ENCODE measurements at regions not wholly inside any gene's neighbourhood (a gene's known extent, or its start where the extent isn't known, plus 50 kb on each side); places are given as distances from the start of the nearest gene placed in this dataset.

- TF ChIP-seq TCF12 (IDR thresholded peaks at IDR 0.05; ENCODE audit: low read depth), result no peak
- peak; percentile 92 for TF ChIP-seq TEAD4 (IDR thresholded peaks at IDR 0.05)
These were observed 196.4 kb downstream of the RPLP1 start for GRCh38 chr15:69648775-69649735.

GRCh38 chr15:69652293-69652692 is 199.7 kb downstream of the RPLP1 start:
- TF ChIP-seq MAX (IDR thresholded peaks at IDR 0.05) (no peak), USF1 (IDR thresholded peaks at IDR 0.05) (no peak), EGR1 (IDR thresholded peaks at IDR 0.05) (no peak), YY1 (IDR thresholded peaks at IDR 0.05; ENCODE audit: low read depth) (no peak), RAD21 (IDR thresholded peaks at IDR 0.05; ENCODE audit: low read depth) (no peak), CREB1 (IDR thresholded peaks at IDR 0.05; ENCODE audit: low read depth) (no peak), TEAD4 (IDR thresholded peaks at IDR 0.05) (no peak), CEBPB (IDR thresholded peaks at IDR 0.05) (no peak), TAF1 (IDR thresholded peaks at IDR 0.05; ENCODE audit: low read depth) (no peak), TCF12 (IDR thresholded peaks at IDR 0.05; ENCODE audit: low read depth) (no peak), NFIC (IDR thresholded peaks at IDR 0.05) (no peak), EP300 (IDR thresholded peaks at IDR 0.05; ENCODE audit: borderline replicate concordance) (no peak)
- TF ChIP-seq, protein P1, sequence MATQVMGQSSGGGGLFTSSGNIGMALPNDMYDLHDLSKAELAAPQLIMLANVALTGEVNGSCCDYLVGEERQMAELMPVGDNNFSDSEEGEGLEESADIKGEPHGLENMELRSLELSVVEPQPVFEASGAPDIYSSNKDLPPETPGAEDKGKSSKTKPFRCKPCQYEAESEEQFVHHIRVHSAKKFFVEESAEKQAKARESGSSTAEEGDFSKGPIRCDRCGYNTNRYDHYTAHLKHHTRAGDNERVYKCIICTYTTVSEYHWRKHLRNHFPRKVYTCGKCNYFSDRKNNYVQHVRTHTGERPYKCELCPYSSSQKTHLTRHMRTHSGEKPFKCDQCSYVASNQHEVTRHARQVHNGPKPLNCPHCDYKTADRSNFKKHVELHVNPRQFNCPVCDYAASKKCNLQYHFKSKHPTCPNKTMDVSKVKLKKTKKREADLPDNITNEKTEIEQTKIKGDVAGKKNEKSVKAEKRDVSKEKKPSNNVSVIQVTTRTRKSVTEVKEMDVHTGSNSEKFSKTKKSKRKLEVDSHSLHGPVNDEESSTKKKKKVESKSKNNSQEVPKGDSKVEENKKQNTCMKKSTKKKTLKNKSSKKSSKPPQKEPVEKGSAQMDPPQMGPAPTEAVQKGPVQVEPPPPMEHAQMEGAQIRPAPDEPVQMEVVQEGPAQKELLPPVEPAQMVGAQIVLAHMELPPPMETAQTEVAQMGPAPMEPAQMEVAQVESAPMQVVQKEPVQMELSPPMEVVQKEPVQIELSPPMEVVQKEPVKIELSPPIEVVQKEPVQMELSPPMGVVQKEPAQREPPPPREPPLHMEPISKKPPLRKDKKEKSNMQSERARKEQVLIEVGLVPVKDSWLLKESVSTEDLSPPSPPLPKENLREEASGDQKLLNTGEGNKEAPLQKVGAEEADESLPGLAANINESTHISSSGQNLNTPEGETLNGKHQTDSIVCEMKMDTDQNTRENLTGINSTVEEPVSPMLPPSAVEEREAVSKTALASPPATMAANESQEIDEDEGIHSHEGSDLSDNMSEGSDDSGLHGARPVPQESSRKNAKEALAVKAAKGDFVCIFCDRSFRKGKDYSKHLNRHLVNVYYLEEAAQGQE (IDR thresholded peaks at IDR 0.05; ENCODE audit: low read depth), result no peak

GRCh38 chr15:69652751-69653305 is 200.2 kb downstream of the RPLP1 start:
- TF ChIP-seq CREB1 (IDR thresholded peaks at IDR 0.05; ENCODE audit: low read depth) (no peak), CEBPB (IDR thresholded peaks at IDR 0.05) (no peak), TEAD4 (IDR thresholded peaks at IDR 0.05) (no peak), EGR1 (IDR thresholded peaks at IDR 0.05) (no peak)
- TF ChIP-seq, protein P1 (IDR thresholded peaks at IDR 0.05; ENCODE audit: low read depth), result no peak

- TF ChIP-seq NFIC (IDR thresholded peaks at IDR 0.05) (no peak), YY1 (IDR thresholded peaks at IDR 0.05; ENCODE audit: low read depth) (no peak), TCF12 (IDR thresholded peaks at IDR 0.05; ENCODE audit: low read depth) (no peak), ZBTB7A (IDR thresholded peaks at IDR 0.05; ENCODE audit: low read depth) (no peak), CEBPB (IDR thresholded peaks at IDR 0.05) (no peak), EP300 (IDR thresholded peaks at IDR 0.05; ENCODE audit: borderline replicate concordance) (no peak), RAD21 (IDR thresholded peaks at IDR 0.05; ENCODE audit: low read depth) (no peak), TEAD4 (IDR thresholded peaks at IDR 0.05) (no peak), TAF1 (IDR thresholded peaks at IDR 0.05; ENCODE audit: low read depth) (no peak), MAX (IDR thresholded peaks at IDR 0.05) (no peak), EGR1 (IDR thresholded peaks at IDR 0.05) (no peak)
- TF ChIP-seq, protein P1 (IDR thresholded peaks at IDR 0.05; ENCODE audit: low read depth), result no peak
These were observed 200.7 kb downstream of the RPLP1 start for GRCh38 chr15:69653306-69653705.

DNA sequence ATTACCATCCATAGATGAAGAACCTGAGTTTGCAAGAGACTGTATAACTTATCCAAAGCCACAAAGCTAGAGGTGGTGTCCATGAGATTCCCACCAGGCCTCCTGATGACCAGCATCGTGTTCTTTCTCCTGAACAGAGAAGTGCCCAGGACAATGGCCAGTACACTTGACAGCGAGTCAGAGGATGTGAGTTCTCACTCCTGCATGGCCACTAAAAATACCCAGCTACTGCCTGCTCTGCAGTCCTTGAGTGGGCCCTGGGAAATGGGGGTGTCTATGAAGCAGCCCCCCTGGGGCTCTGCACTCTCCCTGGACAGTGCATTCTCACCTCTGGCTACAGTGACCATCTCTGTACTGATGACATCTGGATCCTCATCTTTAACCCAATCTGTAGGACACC is 201.2 kb downstream of the RPLP1 start:
- no peak for TF ChIP-seq YY1 (IDR thresholded peaks at IDR 0.05; ENCODE audit: low read depth)
- TF ChIP-seq, protein P1 (IDR thresholded peaks at IDR 0.05; ENCODE audit: low read depth), result no peak
- TF ChIP-seq ZBTB7A (IDR thresholded peaks at IDR 0.05; ENCODE audit: low read depth), result no peak
- no peak for TF ChIP-seq CREB1 (IDR thresholded peaks at IDR 0.05; ENCODE audit: low read depth)
- no peak for TF ChIP-seq RAD21 (IDR thresholded peaks at IDR 0.05; ENCODE audit: low read depth)
- no peak for TF ChIP-seq USF1 (IDR thresholded peaks at IDR 0.05)
- TF ChIP-seq TCF12 (IDR thresholded peaks at IDR 0.05; ENCODE audit: low read depth), result no peak
- TF ChIP-seq EGR1 (IDR thresholded peaks at IDR 0.05), result no peak
- TF ChIP-seq MAX (IDR thresholded peaks at IDR 0.05), result no peak
- no peak for TF ChIP-seq EP300 (IDR thresholded peaks at IDR 0.05; ENCODE audit: borderline replicate concordance)
- TF ChIP-seq TAF1 (IDR thresholded peaks at IDR 0.05; ENCODE audit: low read depth), result no peak

Measured in Ishikawa (cell line).